Neural progenitor cell (in vitro differentiated cells): ENCODE measurements at regions not wholly inside any gene's neighbourhood (a gene's known extent, or its start where the extent isn't known, plus 50 kb on each side); places are given as distances from the start of the nearest gene placed in this dataset.

Source experiments
- CTCF ChIP-seq: fragments of 200-600 bp; sonication (generic); IDR thresholded peaks from 2 replicates; pipeline ENCODE4 v1.5.1; 2017; ENCODE audit warnings: antibody characterized with exemption, mild to moderate bottlenecking
- EZH2 ChIP-seq: fragments of 200-600 bp; sonication (generic); IDR thresholded peaks from 2 replicates; pipeline ENCODE4 v1.6.1; 2017; ENCODE audit warnings: antibody characterized with exemption, mild to moderate bottlenecking, moderate library complexity
- EZH2phosphoT487 ChIP-seq: fragments of 200-600 bp; sonication (generic); IDR thresholded peaks from 2 replicates; pipeline ENCODE4 v1.6.1; 2017; ENCODE audit warnings: antibody characterized with exemption

GRCh38 chr3:124113485-124113884, 121.6 kb upstream of the ROPN1 start:
- no peak for TF ChIP-seq CTCF
- TF ChIP-seq EZH2, result no peak
- no peak for TF ChIP-seq EZH2phosphoT487
